ENCODE measurements at regions not wholly inside any gene's neighbourhood (a gene's known extent, or its start where the extent isn't known, plus 50 kb on each side); places are given as distances from the start of the nearest gene placed in this dataset.

- H2AFZ ChIP-seq (ENCODE audit: low read length) = no peak overlapping the region
- H3K27ac ChIP-seq (ENCODE audit: low read depth, low read length) = no peak overlapping the region
- no peaks in the 10 kb centered on the region for H3K36me3 ChIP-seq (ENCODE audit: insufficient read depth, low read length)
- TF ChIP-seq CTCF (IDR thresholded peaks at IDR 0.05; ENCODE audit: extremely low read depth, low read depth, low read length) = no peak
- DNase-seq (ENCODE audit: insufficient read length, low spot score, missing footprints) = no peak
- no peak overlapping the region for H3K4me3 ChIP-seq (ENCODE audit: insufficient read depth, low read length)
- H4K20me1 ChIP-seq (ENCODE audit: insufficient read depth, low read length) = no peaks in the 10 kb centered on the region
- no peak overlapping the region for H3K4me2 ChIP-seq (ENCODE audit: insufficient read depth, low read length)
- H3K4me1 ChIP-seq (ENCODE audit: insufficient read depth, low read length) = no peaks in the 10 kb centered on the region
- H3K27me3 ChIP-seq (ENCODE audit: insufficient read depth, low read length) = no peaks in the 10 kb centered on the region
- H3K79me2 ChIP-seq (ENCODE audit: insufficient read depth, low read length) = no peaks in the 10 kb centered on the region
- H3K9me3 ChIP-seq (ENCODE audit: low read depth, low read length) = no peaks in the 10 kb centered on the region
These were observed 211.6 kb upstream of the TMEM161B start for GRCh38 chr5:88480245-88480644.

GRCh38 chr5:88474574-88474973, 205.9 kb upstream of the TMEM161B start:
- Histone ChIP-seq H4K20me1 (ENCODE audit: insufficient read depth, low read length) (no peaks in the 10 kb centered on the region), H3K4me3 (ENCODE audit: insufficient read depth, low read length) (no peak overlapping the region), H3K27ac (ENCODE audit: low read depth, low read length) (no peak overlapping the region), H3K9me3 (ENCODE audit: low read depth, low read length) (no peaks in the 10 kb centered on the region), H2AFZ (ENCODE audit: low read length) (no peak overlapping the region), H3K79me2 (ENCODE audit: insufficient read depth, low read length) (no peaks in the 10 kb centered on the region), H3K4me2 (ENCODE audit: insufficient read depth, low read length) (no peak overlapping the region), H3K36me3 (ENCODE audit: insufficient read depth, low read length) (no peaks in the 10 kb centered on the region), H3K4me1 (ENCODE audit: insufficient read depth, low read length) (no peaks in the 10 kb centered on the region), H3K27me3 (ENCODE audit: insufficient read depth, low read length) (no peaks in the 10 kb centered on the region)
- DNase-seq (ENCODE audit: insufficient read length, low spot score, missing footprints) = no peak
- TF ChIP-seq CTCF (IDR thresholded peaks at IDR 0.05; ENCODE audit: extremely low read depth, low read depth, low read length) = no peak

- H3K36me3 ChIP-seq (ENCODE audit: insufficient read depth, low read length) = no peaks in the 10 kb centered on the region
- H3K4me3 ChIP-seq (ENCODE audit: insufficient read depth, low read length) = no peak overlapping the region
- H3K9me3 ChIP-seq (ENCODE audit: low read depth, low read length) = no peaks in the 10 kb centered on the region
- no peak for DNase-seq (ENCODE audit: insufficient read length, low spot score, missing footprints)
- no peak overlapping the region for H2AFZ ChIP-seq (ENCODE audit: low read length)
- TF ChIP-seq CTCF (IDR thresholded peaks at IDR 0.05; ENCODE audit: extremely low read depth, low read depth, low read length) = no peak
- no peaks in the 10 kb centered on the region for H3K27me3 ChIP-seq (ENCODE audit: insufficient read depth, low read length)
- no peaks in the 10 kb centered on the region for H3K79me2 ChIP-seq (ENCODE audit: insufficient read depth, low read length)
- H3K27ac ChIP-seq (ENCODE audit: low read depth, low read length) = no peak overlapping the region
- H3K4me1 ChIP-seq (ENCODE audit: insufficient read depth, low read length) = no peaks in the 10 kb centered on the region
- H3K4me2 ChIP-seq (ENCODE audit: insufficient read depth, low read length) = no peak overlapping the region
- no peaks in the 10 kb centered on the region for H4K20me1 ChIP-seq (ENCODE audit: insufficient read depth, low read length)
These were observed 202.1 kb upstream of the TMEM161B start for GRCh38 chr5:88470745-88471144.

GRCh38 chr5:88459971-88460370, 191.3 kb upstream of the TMEM161B start:
- no peaks in the 10 kb centered on the region for H3K36me3 ChIP-seq (ENCODE audit: insufficient read depth, low read length)
- H3K4me3 ChIP-seq (ENCODE audit: insufficient read depth, low read length) = no peak overlapping the region
- no peaks in the 10 kb centered on the region for H3K4me1 ChIP-seq (ENCODE audit: insufficient read depth, low read length)
- H3K9me3 ChIP-seq (ENCODE audit: low read depth, low read length) = no peaks in the 10 kb centered on the region
- no peaks in the 10 kb centered on the region for H3K79me2 ChIP-seq (ENCODE audit: insufficient read depth, low read length)
- no peak for TF ChIP-seq CTCF (IDR thresholded peaks at IDR 0.05; ENCODE audit: extremely low read depth, low read depth, low read length)
- no peak overlapping the region for H3K27ac ChIP-seq (ENCODE audit: low read depth, low read length)
- no peak overlapping the region for H3K4me2 ChIP-seq (ENCODE audit: insufficient read depth, low read length)
- no peaks in the 10 kb centered on the region for H4K20me1 ChIP-seq (ENCODE audit: insufficient read depth, low read length)
- no peak for DNase-seq (ENCODE audit: insufficient read length, low spot score, missing footprints)
- H3K27me3 ChIP-seq (ENCODE audit: insufficient read depth, low read length) = no peaks in the 10 kb centered on the region
- H2AFZ ChIP-seq (ENCODE audit: low read length) = no peak overlapping the region

Measured in osteoblast (primary cell).